Panc1 (cell line): ENCODE measurements at regions not wholly inside any gene's neighbourhood (a gene's known extent, or its start where the extent isn't known, plus 50 kb on each side); places are given as distances from the start of the nearest gene placed in this dataset.

Experiments used
- POLR2AphosphoS5 ChIP-seq: IDR thresholded peaks from 2 replicates; pipeline ENCODE4 v1.6.1; 2012; ENCODE audit warnings: mild to moderate bottlenecking, low read depth, low read length, moderate library complexity
- TF ChIP-seq, protein P1 (sequence below): fragments of 450-650 bp; IDR thresholded peaks from 2 replicates; pipeline ENCODE4 v1.5.1; 2017; ENCODE audit warnings: mild to moderate bottlenecking

- TF ChIP-seq, protein P1, sequence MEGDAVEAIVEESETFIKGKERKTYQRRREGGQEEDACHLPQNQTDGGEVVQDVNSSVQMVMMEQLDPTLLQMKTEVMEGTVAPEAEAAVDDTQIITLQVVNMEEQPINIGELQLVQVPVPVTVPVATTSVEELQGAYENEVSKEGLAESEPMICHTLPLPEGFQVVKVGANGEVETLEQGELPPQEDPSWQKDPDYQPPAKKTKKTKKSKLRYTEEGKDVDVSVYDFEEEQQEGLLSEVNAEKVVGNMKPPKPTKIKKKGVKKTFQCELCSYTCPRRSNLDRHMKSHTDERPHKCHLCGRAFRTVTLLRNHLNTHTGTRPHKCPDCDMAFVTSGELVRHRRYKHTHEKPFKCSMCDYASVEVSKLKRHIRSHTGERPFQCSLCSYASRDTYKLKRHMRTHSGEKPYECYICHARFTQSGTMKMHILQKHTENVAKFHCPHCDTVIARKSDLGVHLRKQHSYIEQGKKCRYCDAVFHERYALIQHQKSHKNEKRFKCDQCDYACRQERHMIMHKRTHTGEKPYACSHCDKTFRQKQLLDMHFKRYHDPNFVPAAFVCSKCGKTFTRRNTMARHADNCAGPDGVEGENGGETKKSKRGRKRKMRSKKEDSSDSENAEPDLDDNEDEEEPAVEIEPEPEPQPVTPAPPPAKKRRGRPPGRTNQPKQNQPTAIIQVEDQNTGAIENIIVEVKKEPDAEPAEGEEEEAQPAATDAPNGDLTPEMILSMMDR: no peak
- no peak for TF ChIP-seq POLR2AphosphoS5
These were observed 1603.4 kb downstream of the MAT2B start for GRCh38 chr5:165108809-165109208.
